Ascending aorta (tissue), 2 donors: ENCODE measurements at regions not wholly inside any gene's neighbourhood (a gene's known extent, or its start where the extent isn't known, plus 50 kb on each side); places are given as distances from the start of the nearest gene placed in this dataset.

Source experiments
- DNase-seq, 2 donors: peaks; one replicate each; pipeline ENCODE4 v3.0.0-alpha.2; 2019; ENCODE audit warnings: low spot score in 2 of 2
- H3K27ac ChIP-seq, 2 donors: fragments of 200-600 bp; sonication (generic); one replicate each; pipeline ENCODE4 v1.5.1; 2016 to 2017; ENCODE audit warnings: mild to moderate bottlenecking in 1 of 2
- H3K27me3 ChIP-seq: fragments of 200-600 bp; sonication (generic); one replicate; pipeline ENCODE4 v1.5.1; 2017
- H3K36me3 ChIP-seq, 2 donors: fragments of 200-600 bp; sonication (generic); one replicate each; pipeline ENCODE4 v1.5.1; 2016
- H3K4me1 ChIP-seq, 2 donors: fragments of 200-600 bp; sonication (generic); one replicate each; pipeline ENCODE4 v1.5.1; 2016 to 2017; ENCODE audit warnings: mild to moderate bottlenecking in 1 of 2
- H3K4me3 ChIP-seq, 2 donors: fragments of 200-600 bp; sonication (generic); one replicate each; pipeline ENCODE4 v1.5.1; 2016 to 2017; ENCODE audit warnings: mild to moderate bottlenecking in 1 of 2
- H3K9me3 ChIP-seq, 2 donors: fragments of 200-600 bp; sonication (generic); one replicate each; pipeline ENCODE4 v1.5.1; 2016
- CTCF ChIP-seq, 3 experiments: fragments of 200-600 bp in 2 of 3; fragments of 450-650 bp in 1 of 3; sonication (generic) in 2 of 3; IDR thresholded peaks; one replicate each; pipeline ENCODE4 v1.5.1; 2016 to 2019; ENCODE audit warnings: antibody characterized with exemption in 3 of 3, mild to moderate bottlenecking in 1 of 3, moderate library complexity in 1 of 3
- intact Hi-C: fragments of 100-400 bp; cut with DNase I; formaldehyde crosslinking; loops from one replicate; pipeline ENCODE4 v1.15.1; 2023

GRCh38 chr10:65319493-65319892, 1606.3 kb upstream of the LRRTM3 start:
- no peaks in the 10 kb centered on the region for H3K36me3 ChIP-seq
- no peak overlapping the region for H3K27ac ChIP-seq
- TF ChIP-seq CTCF (IDR thresholded peaks at IDR 0.05), result no peak
- intact Hi-C loops, result no loop called here
- H3K9me3 ChIP-seq, result no peaks in the 10 kb centered on the region
- DNase-seq, result no peak
- no peak overlapping the region for H3K4me3 ChIP-seq
- no peaks in the 10 kb centered on the region for H3K4me1 ChIP-seq
- no peaks in the 10 kb centered on the region for H3K27me3 ChIP-seq

DNA sequence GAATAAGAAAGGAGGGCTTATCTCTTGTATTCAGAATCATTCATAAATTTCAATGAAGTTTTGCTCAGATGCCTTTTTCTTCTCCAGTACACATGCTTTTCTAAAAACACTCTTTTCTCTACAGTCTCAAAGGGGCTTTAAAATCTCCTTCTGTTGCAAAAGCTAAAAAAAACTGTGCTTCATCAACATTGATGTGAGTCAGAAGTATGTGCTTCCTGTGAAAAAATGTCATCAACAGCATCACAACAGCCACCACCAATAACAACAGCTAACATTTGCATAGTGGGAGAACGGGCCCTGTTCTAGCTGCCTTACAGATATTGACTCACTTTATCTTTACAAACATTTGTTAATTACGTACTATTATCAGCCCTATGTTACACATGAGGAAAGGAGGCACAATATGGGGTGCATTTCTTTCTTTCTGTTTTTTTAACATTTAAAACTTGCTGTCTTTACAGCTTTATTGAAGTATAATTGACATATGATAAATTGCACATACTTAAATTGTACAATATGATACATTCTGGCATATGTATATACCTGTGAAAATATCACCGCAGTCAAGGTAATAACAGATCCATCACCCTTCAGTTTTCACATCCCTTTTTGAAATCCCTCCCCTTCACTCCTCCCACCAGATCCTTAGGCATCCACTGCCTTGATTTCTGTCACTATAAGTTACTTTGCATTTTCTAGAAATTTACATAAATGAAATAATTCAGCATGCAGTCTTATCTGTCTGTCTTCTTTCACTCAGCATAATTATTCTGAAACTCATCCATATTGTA, 1605.4 kb upstream of the LRRTM3 start:
- Histone ChIP-seq H3K27me3 (no peaks in the 10 kb centered on the region), H3K36me3 (no peaks in the 10 kb centered on the region), H3K4me1 (no peaks in the 10 kb centered on the region), H3K9me3 (no peaks in the 10 kb centered on the region), H3K4me3 (no peak overlapping the region), H3K27ac (no peak overlapping the region)
- DNase-seq, result no peak
- intact Hi-C loops, result no loop called here
- no peak for TF ChIP-seq CTCF (IDR thresholded peaks at IDR 0.05)

DNA sequence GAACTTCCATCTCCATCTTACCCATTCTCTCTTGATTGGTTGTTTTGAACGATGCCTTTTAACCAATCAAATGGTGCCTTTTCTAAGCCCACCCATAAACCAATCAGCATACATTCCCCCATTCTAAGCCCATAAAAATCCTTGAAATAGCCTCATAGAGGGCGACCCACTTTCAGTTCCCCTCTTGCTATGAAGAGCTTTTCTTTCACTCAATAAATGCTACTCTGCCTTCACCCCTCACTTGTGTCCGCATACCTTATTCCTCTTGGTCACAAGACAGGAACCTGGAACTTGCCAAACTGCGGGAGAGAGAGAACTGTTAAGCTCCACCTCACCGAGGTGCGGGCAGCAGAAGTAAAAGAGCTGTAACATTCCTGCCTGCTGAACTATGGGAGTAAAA, 1602.0 kb upstream of the LRRTM3 start:
- TF ChIP-seq CTCF (IDR thresholded peaks at IDR 0.05), result no peak
- Histone ChIP-seq H3K27me3 (no peaks in the 10 kb centered on the region), H3K27ac (no peak overlapping the region)

DNA sequence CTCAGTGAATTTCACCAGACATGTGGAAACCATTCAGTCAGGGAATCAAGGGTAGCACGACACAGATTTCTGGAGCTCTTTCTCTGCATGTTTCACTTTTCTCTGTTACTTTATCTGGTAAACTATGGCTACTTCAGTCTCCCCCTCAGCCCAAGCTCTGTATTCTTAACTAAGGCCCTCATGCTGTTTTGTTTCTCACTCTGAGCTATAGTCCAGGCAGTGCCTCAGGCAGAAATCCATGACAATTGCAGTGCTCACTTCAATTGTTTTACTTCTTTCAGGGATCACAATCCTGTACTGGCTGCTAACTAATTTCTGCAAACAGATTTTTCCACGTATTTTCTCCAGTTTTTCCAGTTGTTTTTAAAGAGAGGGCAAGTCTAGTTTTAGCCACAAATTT, 1599.9 kb upstream of the LRRTM3 start:
- H3K4me3 ChIP-seq, result no peak overlapping the region
- H3K27me3 ChIP-seq, result no peaks in the 10 kb centered on the region
- H3K9me3 ChIP-seq, result no peaks in the 10 kb centered on the region
- no peaks in the 10 kb centered on the region for H3K4me1 ChIP-seq
- no peaks in the 10 kb centered on the region for H3K36me3 ChIP-seq
- H3K27ac ChIP-seq, result no peak overlapping the region
- intact Hi-C loops, result no loop called here
- TF ChIP-seq CTCF (IDR thresholded peaks at IDR 0.05), result no peak
- no peak for DNase-seq

More for the DNA sequence above, 1602.0 kb upstream of the LRRTM3 start:
- Histone ChIP-seq H3K4me3 (no peak overlapping the region), H3K4me1 (no peaks in the 10 kb centered on the region), H3K9me3 (no peaks in the 10 kb centered on the region), H3K36me3 (no peaks in the 10 kb centered on the region)
- DNase-seq, result no peak
- intact Hi-C loops, result no loop called here

GRCh38 chr10:65328486-65328885, 1597.3 kb upstream of the LRRTM3 start:
- no peak for DNase-seq
- Histone ChIP-seq H3K27me3 (no peaks in the 10 kb centered on the region), H3K9me3 (no peaks in the 10 kb centered on the region), H3K4me3 (no peak overlapping the region), H3K4me1 (no peaks in the 10 kb centered on the region), H3K27ac (no peak overlapping the region), H3K36me3 (no peaks in the 10 kb centered on the region)
- intact Hi-C loops, result no loop called here
- no peak for TF ChIP-seq CTCF (IDR thresholded peaks at IDR 0.05)
